ENCODE measurements at regions not wholly inside any gene's neighbourhood (a gene's known extent, or its start where the extent isn't known, plus 50 kb on each side); places are given as distances from the start of the nearest gene placed in this dataset.

GRCh38 chr7:17706275-17706674, 234.0 kb downstream of the SNX13 start:
- TF ChIP-seq, protein P1, sequence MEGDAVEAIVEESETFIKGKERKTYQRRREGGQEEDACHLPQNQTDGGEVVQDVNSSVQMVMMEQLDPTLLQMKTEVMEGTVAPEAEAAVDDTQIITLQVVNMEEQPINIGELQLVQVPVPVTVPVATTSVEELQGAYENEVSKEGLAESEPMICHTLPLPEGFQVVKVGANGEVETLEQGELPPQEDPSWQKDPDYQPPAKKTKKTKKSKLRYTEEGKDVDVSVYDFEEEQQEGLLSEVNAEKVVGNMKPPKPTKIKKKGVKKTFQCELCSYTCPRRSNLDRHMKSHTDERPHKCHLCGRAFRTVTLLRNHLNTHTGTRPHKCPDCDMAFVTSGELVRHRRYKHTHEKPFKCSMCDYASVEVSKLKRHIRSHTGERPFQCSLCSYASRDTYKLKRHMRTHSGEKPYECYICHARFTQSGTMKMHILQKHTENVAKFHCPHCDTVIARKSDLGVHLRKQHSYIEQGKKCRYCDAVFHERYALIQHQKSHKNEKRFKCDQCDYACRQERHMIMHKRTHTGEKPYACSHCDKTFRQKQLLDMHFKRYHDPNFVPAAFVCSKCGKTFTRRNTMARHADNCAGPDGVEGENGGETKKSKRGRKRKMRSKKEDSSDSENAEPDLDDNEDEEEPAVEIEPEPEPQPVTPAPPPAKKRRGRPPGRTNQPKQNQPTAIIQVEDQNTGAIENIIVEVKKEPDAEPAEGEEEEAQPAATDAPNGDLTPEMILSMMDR (IDR thresholded peaks at IDR 0.05): no peak
- TF ChIP-seq POLR2AphosphoS5 (IDR thresholded peaks at IDR 0.05; ENCODE audit: low read depth, low read length): no peak
- TF ChIP-seq, protein P2, sequence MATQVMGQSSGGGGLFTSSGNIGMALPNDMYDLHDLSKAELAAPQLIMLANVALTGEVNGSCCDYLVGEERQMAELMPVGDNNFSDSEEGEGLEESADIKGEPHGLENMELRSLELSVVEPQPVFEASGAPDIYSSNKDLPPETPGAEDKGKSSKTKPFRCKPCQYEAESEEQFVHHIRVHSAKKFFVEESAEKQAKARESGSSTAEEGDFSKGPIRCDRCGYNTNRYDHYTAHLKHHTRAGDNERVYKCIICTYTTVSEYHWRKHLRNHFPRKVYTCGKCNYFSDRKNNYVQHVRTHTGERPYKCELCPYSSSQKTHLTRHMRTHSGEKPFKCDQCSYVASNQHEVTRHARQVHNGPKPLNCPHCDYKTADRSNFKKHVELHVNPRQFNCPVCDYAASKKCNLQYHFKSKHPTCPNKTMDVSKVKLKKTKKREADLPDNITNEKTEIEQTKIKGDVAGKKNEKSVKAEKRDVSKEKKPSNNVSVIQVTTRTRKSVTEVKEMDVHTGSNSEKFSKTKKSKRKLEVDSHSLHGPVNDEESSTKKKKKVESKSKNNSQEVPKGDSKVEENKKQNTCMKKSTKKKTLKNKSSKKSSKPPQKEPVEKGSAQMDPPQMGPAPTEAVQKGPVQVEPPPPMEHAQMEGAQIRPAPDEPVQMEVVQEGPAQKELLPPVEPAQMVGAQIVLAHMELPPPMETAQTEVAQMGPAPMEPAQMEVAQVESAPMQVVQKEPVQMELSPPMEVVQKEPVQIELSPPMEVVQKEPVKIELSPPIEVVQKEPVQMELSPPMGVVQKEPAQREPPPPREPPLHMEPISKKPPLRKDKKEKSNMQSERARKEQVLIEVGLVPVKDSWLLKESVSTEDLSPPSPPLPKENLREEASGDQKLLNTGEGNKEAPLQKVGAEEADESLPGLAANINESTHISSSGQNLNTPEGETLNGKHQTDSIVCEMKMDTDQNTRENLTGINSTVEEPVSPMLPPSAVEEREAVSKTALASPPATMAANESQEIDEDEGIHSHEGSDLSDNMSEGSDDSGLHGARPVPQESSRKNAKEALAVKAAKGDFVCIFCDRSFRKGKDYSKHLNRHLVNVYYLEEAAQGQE (IDR thresholded peaks at IDR 0.05; ENCODE audit: insufficient read depth in 1 of 2, low read depth in 2 of 2, low read length in 1 of 2): no peak
- TF ChIP-seq TCF7L2 (IDR thresholded peaks at IDR 0.05; ENCODE audit: low read depth, low read length): no peak
- no peak for TF ChIP-seq SIN3A (IDR thresholded peaks at IDR 0.05; ENCODE audit: borderline replicate concordance, insufficient read depth, low read depth, low read length)
